GM12878 (cell line): ENCODE measurements at regions not wholly inside any gene's neighbourhood (a gene's known extent, or its start where the extent isn't known, plus 50 kb on each side); places are given as distances from the start of the nearest gene placed in this dataset.
"Not testable (repeated sequence)": the region's sequence is repeated elsewhere in the genome, so short reads cannot be mapped to it uniquely, and the experiment has no call there.

Experiments used
- ATAC-seq: fragments of 200-7000 bp; cut with Tn5 transposase; 3 replicates; pipeline ENCODE4 v1.9.1; 2020; ENCODE audit warnings: mild to moderate bottlenecking, moderate library complexity
- BruUV-seq: library from RNA; stranded (reverse); fragments of 400-500 nt; replicated peaks from 2 replicates; lab custom pipeline; 2021; lab: Mats Ljungman, UMichigan
- CTCF ChIA-PET: fragments of 300-600 bp; sonication (Branson Sonifier 250); formaldehyde crosslinking; extraction: SDS; loops from one replicate; lab custom pipeline; 2021; ENCODE audit warnings: inconsistent platforms; lab: Yijun Ruan, JAX
- POLR2A ChIA-PET: fragments of 350-600 bp; formaldehyde crosslinking; extraction: SDS; loops from one replicate; lab custom pipeline; 2021; ENCODE audit warnings: inconsistent platforms; lab: Charles Lee
- RAD21 ChIA-PET: fragments of 300-600 bp; sonication (Branson Sonifier 250); formaldehyde crosslinking; loops from one replicate; lab custom pipeline; 2023; ENCODE audit warnings: antibody characterized with exemption; ENCODE audit not compliant: unreplicated experiment; lab: Charles Lee
- SMC1A ChIA-PET: fragments of 300-600 bp; sonication (Branson Sonifier 250); formaldehyde crosslinking; loops from one replicate; lab custom pipeline; 2023; ENCODE audit not compliant: unreplicated experiment, uncharacterized antibody; lab: Charles Lee
- DNase-seq: peaks from one replicate; pipeline ENCODE4 v3.0.0-alpha.2; 2011; ENCODE audit warnings: low read depth, low spot score
- FAIRE-seq: peaks from 3 replicates; lab custom pipeline; 2011; peaks lifted over from hg19 to GRCh38; lab: Jason Lieb, UNC
- H2AFZ ChIP-seq: 2 replicates; pipeline ENCODE4 v1.6.0; 2011; ENCODE audit warnings: low read depth, low read length, control low read depth; ENCODE audit not compliant: control insufficient read depth
- H3K27ac ChIP-seq: 2 replicates; pipeline ENCODE4 v1.5.1; 2011; ENCODE audit warnings: control low read depth; ENCODE audit not compliant: control insufficient read depth, insufficient read depth
- H3K27me3 ChIP-seq, 2 experiments: replicated peaks in 1 of 2; 2 replicates each; pipeline versions ENCODE4 v1.6.0 to v1.6.1; 2011; ENCODE audit warnings: low read length in 1 of 2; ENCODE audit not compliant: control insufficient read depth in 2 of 2, insufficient read depth in 2 of 2
- H3K36me3 ChIP-seq, 2 experiments: 2 replicates each; pipeline ENCODE4 v1.5.1; 2011; ENCODE audit warnings: low read length in 1 of 2; ENCODE audit not compliant: control insufficient read depth in 2 of 2, insufficient read depth in 2 of 2
- H3K4me1 ChIP-seq: 2 replicates; pipeline ENCODE4 v1.6.1; 2011; ENCODE audit warnings: mild to moderate bottlenecking, low read length, moderate library complexity, mixed read lengths; ENCODE audit not compliant: control insufficient read depth, insufficient read depth
- H3K4me2 ChIP-seq: 2 replicates; pipeline ENCODE4 v1.6.0; 2011; ENCODE audit warnings: control low read depth; ENCODE audit not compliant: control insufficient read depth, insufficient read depth
- H3K4me3 ChIP-seq: fragments of 200-600 bp; sonication (generic); 2 replicates; pipeline ENCODE4 v1.5.1; 2016
- H3K79me2 ChIP-seq: 2 replicates; pipeline ENCODE4 v1.6.0; 2011; ENCODE audit warnings: low read length; ENCODE audit not compliant: control insufficient read depth, insufficient read depth
- H3K9ac ChIP-seq: 2 replicates; pipeline ENCODE4 v1.8.0; 2011; ENCODE audit warnings: low read length, control low read depth, mixed read lengths; ENCODE audit not compliant: control insufficient read depth, insufficient read depth
- H3K9me3 ChIP-seq: replicated peaks from 3 replicates; pipeline ENCODE4 v1.5.1; 2011; ENCODE audit warnings: mild to moderate bottlenecking, low read length; ENCODE audit not compliant: control insufficient read depth, insufficient read depth
- H4K20me1 ChIP-seq: 2 replicates; pipeline ENCODE4 v1.6.0; 2011; ENCODE audit not compliant: control insufficient read depth, insufficient read depth
- CBFB ChIP-seq: IDR thresholded peaks from 2 replicates; pipeline ENCODE4 v1.6.1; 2016; ENCODE audit warnings: antibody characterized with exemption, low read depth
- ETV6 ChIP-seq, 2 experiments: fragments of 450-650 bp in 1 of 2; IDR thresholded peaks in 1 of 2; conservative IDR thresholded peaks in 1 of 2; 2 replicates each; pipeline ENCODE4 v1.6.1; 2014; ENCODE audit warnings: antibody characterized with exemption in 1 of 2, borderline replicate concordance in 1 of 2, low read depth in 1 of 2, mild to moderate bottlenecking in 1 of 2, moderate library complexity in 1 of 2
- EZH2 ChIP-seq: IDR thresholded peaks from 2 replicates; pipeline ENCODE4 v1.6.1; 2012; ENCODE audit warnings: low read depth, mild to moderate bottlenecking, control low read depth, inconsistent platforms, low read length, borderline replicate concordance; ENCODE audit not compliant: control insufficient read depth
- NFXL1 ChIP-seq: fragments of 450-650 bp; IDR thresholded peaks from 2 replicates; pipeline ENCODE4 v1.6.1; 2017; ENCODE audit warnings: antibody characterized with exemption, mild to moderate bottlenecking, borderline replicate concordance
- RB1 ChIP-seq: fragments of 450-650 bp; formaldehyde crosslinking; IDR thresholded peaks from 2 replicates; pipeline ENCODE4 v1.6.1; 2017; ENCODE audit warnings: mild to moderate bottlenecking, borderline replicate concordance
- SMC3 ChIP-seq: IDR thresholded peaks from 2 replicates; pipeline ENCODE4 v1.6.1; 2011; ENCODE audit warnings: low read length, improper control_type of control experiment, borderline replicate concordance
- SPI1 ChIP-seq: IDR thresholded peaks from 2 replicates; pipeline ENCODE4 v1.6.1; 2011; ENCODE audit warnings: low read depth, mild to moderate bottlenecking, low read length, moderate library complexity, borderline replicate concordance; ENCODE audit not compliant: insufficient read depth
- SREBF1 ChIP-seq: IDR thresholded peaks from 2 replicates; pipeline ENCODE4 v1.6.1; 2012; ENCODE audit warnings: mild to moderate bottlenecking, low read length
- WGBS: methylation state at CpG from one replicate; pipeline ENCODE4 v1.1.6; 2016; ENCODE audit warnings: low lambda C conversion rate; ENCODE audit not compliant: insufficient replicate concordance, insufficient coverage; ENCODE audit errors: missing lambda C conversion rate; 5-methylcytosine and 5-hydroxymethylcytosine counted together
- in situ Hi-C: fragments of 300-500 bp; cut with MboI; formaldehyde crosslinking; loops from 9 replicates; pipeline ENCODE4 v1.14.3; 2018; ENCODE audit warnings: mixed read lengths
- intact Hi-C: fragments of 100-400 bp; cut with micrococcal nuclease; formaldehyde crosslinking; loops from one replicate; pipeline ENCODE4 v1.14.2; 2022; ENCODE audit not compliant: unreplicated experiment

DNA sequence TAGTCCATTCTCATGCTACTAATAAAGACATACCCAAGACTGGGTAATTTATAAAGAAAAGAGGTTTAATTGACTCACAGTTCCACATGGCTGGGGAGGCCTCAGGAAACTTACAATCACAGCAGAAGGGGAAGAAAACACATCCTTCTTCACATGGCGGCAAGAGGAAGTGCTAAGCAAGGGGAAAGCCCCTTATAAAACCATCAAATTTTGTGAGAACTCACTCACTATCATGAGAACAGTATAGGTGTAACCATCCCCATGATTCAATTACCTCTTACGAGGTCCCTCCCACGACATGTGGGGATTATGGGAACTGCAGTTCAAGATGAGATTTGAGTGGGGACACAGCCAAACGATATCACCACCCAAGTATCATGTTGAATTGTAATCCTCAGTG, 52.7 kb upstream of the FOXO6 start:
- intact Hi-C loops, DNase-seq, BruUV-seq, H3K4me1 ChIP-seq, H3K4me3 ChIP-seq, POLR2A ChIA-PET, CTCF ChIA-PET, FAIRE-seq, in situ Hi-C loops, H3K27ac ChIP-seq, ATAC-seq, H4K20me1 ChIP-seq, H3K36me3 ChIP-seq, H3K9me3 ChIP-seq, RAD21 ChIA-PET, H3K9ac ChIP-seq, SMC1A ChIA-PET, H3K4me2 ChIP-seq, H3K79me2 ChIP-seq, H3K27me3 ChIP-seq, H2AFZ ChIP-seq: not testable (repeated sequence)
- WGBS: 27% methylated on average over 4 of the region's 4 CpGs
- peak; percentile 23; the same call in 1 of the 2 replicates for TF ChIP-seq SPI1

GRCh38 chr1:41305576-41306363, 55.5 kb upstream of the FOXO6 start:
- no peak for ATAC-seq
- RAD21 ChIA-PET: no interaction called here
- no peaks in the 10 kb centered on the region for H3K79me2 ChIP-seq
- SMC1A ChIA-PET: interaction anchor here (1.3 kb wide), 1 partner anchor 19 kb away, joined by 3 read pairs; no protein-coding TSS in a partner anchor
- 24% methylated on average over 6 of the region's 6 CpGs for WGBS
- no peaks in the 10 kb centered on the region; a peak in 3 of 4 replicates for H3K27me3 ChIP-seq
- no peak overlapping the region for H3K9ac ChIP-seq
- H3K36me3 ChIP-seq: no peaks in the 10 kb centered on the region
- DNase-seq: no peak
- no peaks in the 10 kb centered on the region for H3K4me1 ChIP-seq
- BruUV-seq: no TSS peak
- POLR2A ChIA-PET: no interaction called here
- H3K9me3 ChIP-seq: peaks cover 3% of the 10 kb centered on the region; the same call in 2 of the 3 replicates
- intact Hi-C loops: no loop called here
- no peaks in the 10 kb centered on the region for H4K20me1 ChIP-seq
- no peak overlapping the region for H3K27ac ChIP-seq
- TF ChIP-seq ETV6 (conservative IDR thresholded peaks at IDR 0.05 in 1 of 2, IDR thresholded peaks at IDR 0.05 in 1 of 2; ENCODE audit: borderline replicate concordance in 1 of 2, low read depth in 1 of 2) (no peak), EZH2 (no peak), NFXL1 (no peak), SMC3 (no peak), SREBF1 (no peak), RB1 (no peak), CBFB (no peak)
- no peak overlapping the region for H2AFZ ChIP-seq
- CTCF ChIA-PET: interaction anchor here (2.3 kb wide), 1 partner anchor 17 kb away, joined by 9 read pairs; no protein-coding TSS in a partner anchor
- in situ Hi-C loops: no loop called here
- FAIRE-seq: no peak
- H3K4me3 ChIP-seq: no peak overlapping the region
- H3K4me2 ChIP-seq: no peak overlapping the region
